IMR-90 (cell line): ENCODE measurements at regions not wholly inside any gene's neighbourhood (a gene's known extent, or its start where the extent isn't known, plus 50 kb on each side); places are given as distances from the start of the nearest gene placed in this dataset.

Source experiments
- ATAC-seq: fragments of 200-7000 bp; cut with Tn5 transposase; 2 replicates; pipeline ENCODE4 v1.9.1; 2020; ENCODE audit warnings: low read depth, mild to moderate bottlenecking, moderate library complexity
- BruUV-seq: library from RNA; stranded (reverse); fragments of 400-500 nt; replicated peaks from 2 replicates; lab custom pipeline; 2021; lab: Mats Ljungman, UMichigan
- CTCF ChIA-PET: fragments of 300-600 bp; formaldehyde crosslinking; extraction: SDS; loops from one replicate; lab custom pipeline; 2021; ENCODE audit warnings: antibody characterized with exemption; lab: Yijun Ruan, JAX
- POLR2A ChIA-PET: fragments of 300-600 bp; sonication (Branson Sonifier 250); formaldehyde crosslinking; loops from one replicate; lab custom pipeline; 2022; ENCODE audit warnings: antibody characterized with exemption; ENCODE audit not compliant: unreplicated experiment; lab: Charles Lee
- DNase-seq: peaks from one replicate; pipeline ENCODE4 v3.0.0; 2013
- H2AFZ ChIP-seq: replicated peaks from 2 replicates; pipeline ENCODE3; 2013; ENCODE audit warnings: low read length, mild to moderate bottlenecking; ENCODE audit not compliant: poor library complexity
- H2AK5ac ChIP-seq: 2 replicates; pipeline ENCODE4 v1.6.1; 2013; ENCODE audit warnings: low read depth, low read length, inconsistent platforms
- H2AK9ac ChIP-seq: replicated peaks from 2 replicates; pipeline ENCODE3; 2013; ENCODE audit warnings: mild to moderate bottlenecking, low read depth, low read length, moderate library complexity; ENCODE audit not compliant: poor library complexity
- H2BK120ac ChIP-seq: 2 replicates; pipeline ENCODE4 v1.6.1; 2013; ENCODE audit warnings: low read depth, low read length, inconsistent platforms
- H2BK15ac ChIP-seq: 3 replicates; pipeline ENCODE4 v1.6.1; 2013; ENCODE audit warnings: low read depth, low read length, inconsistent platforms
- H2BK20ac ChIP-seq: 2 replicates; pipeline ENCODE4 v1.6.1; 2013; ENCODE audit warnings: low read depth, mild to moderate bottlenecking, inconsistent platforms, low read length, moderate library complexity
- H2BK5ac ChIP-seq: 2 replicates; pipeline ENCODE4 v1.6.1; 2013; ENCODE audit warnings: mild to moderate bottlenecking, low read depth, low read length, inconsistent platforms; ENCODE audit not compliant: poor library complexity, severe bottlenecking
- H3K14ac ChIP-seq: replicated peaks from 2 replicates; pipeline ENCODE4 v1.6.1; 2013; ENCODE audit warnings: low read depth, low read length, inconsistent platforms
- H3K18ac ChIP-seq: 2 replicates; pipeline ENCODE4 v1.6.1; 2013; ENCODE audit warnings: low read depth, low read length, control low read depth
- H3K23ac ChIP-seq: 2 replicates; pipeline ENCODE4 v1.6.1; 2013; ENCODE audit warnings: low read depth, low read length, inconsistent platforms
- H3K27ac ChIP-seq: 2 replicates; pipeline ENCODE4 v1.5.1; 2013; ENCODE audit warnings: mild to moderate bottlenecking, control low read depth, low read length; ENCODE audit not compliant: insufficient read depth
- H3K27me3 ChIP-seq: 2 replicates; pipeline ENCODE4 v1.6.1; 2013; ENCODE audit warnings: low read length; ENCODE audit not compliant: control insufficient read depth, insufficient read depth
- H3K36me3 ChIP-seq: 2 replicates; pipeline ENCODE4 v1.6.1; 2013; ENCODE audit warnings: low read length, mixed read lengths; ENCODE audit not compliant: control insufficient read depth, insufficient read depth
- H3K4ac ChIP-seq: 2 replicates; pipeline ENCODE4 v1.6.1; 2013; ENCODE audit warnings: low read depth, low read length, inconsistent platforms
- H3K4me1 ChIP-seq: 2 replicates; pipeline ENCODE4 v1.6.1; 2013; ENCODE audit warnings: low read length, mixed read lengths; ENCODE audit not compliant: control insufficient read depth, insufficient read depth
- H3K4me2 ChIP-seq: 2 replicates; pipeline ENCODE4 v1.6.1; 2013; ENCODE audit warnings: low read depth, mild to moderate bottlenecking, control low read depth, low read length, moderate library complexity
- H3K4me3 ChIP-seq: 2 replicates; pipeline ENCODE4 v1.5.1; 2013; ENCODE audit warnings: low read depth, mild to moderate bottlenecking, control low read depth, low read length, moderate library complexity; ENCODE audit not compliant: insufficient read depth
- H3K56ac ChIP-seq: 2 replicates; pipeline ENCODE4 v1.6.1; 2013; ENCODE audit warnings: low read length, inconsistent platforms; ENCODE audit not compliant: insufficient read depth; ENCODE audit errors: extremely low read depth
- H3K79me1 ChIP-seq, 2 experiments: 2 replicates each; pipeline ENCODE4 v1.6.1; 2013; ENCODE audit warnings: low read length in 2 of 2, inconsistent platforms in 1 of 2, low read depth in 1 of 2
- H3K9ac ChIP-seq: 2 replicates; pipeline ENCODE4 v1.6.1; 2013; ENCODE audit warnings: low read depth, low read length, control low read depth
- H3K9me1 ChIP-seq: 2 replicates; pipeline ENCODE4 v1.6.1; 2013; ENCODE audit warnings: low read length, inconsistent platforms; ENCODE audit not compliant: insufficient read depth
- H3K9me3 ChIP-seq: 2 replicates; pipeline ENCODE4 v1.6.1; 2013; ENCODE audit warnings: low read length; ENCODE audit not compliant: control insufficient read depth, insufficient read depth
- H4K20me1 ChIP-seq: 2 replicates; pipeline ENCODE4 v1.6.1; 2013; ENCODE audit warnings: low read length, inconsistent platforms; ENCODE audit not compliant: insufficient read depth
- H4K5ac ChIP-seq: 2 replicates; pipeline ENCODE4 v1.6.1; 2013; ENCODE audit warnings: mild to moderate bottlenecking, low read depth, low read length, control low read depth
- H4K8ac ChIP-seq, 2 experiments: 2 replicates each; pipeline ENCODE4 v1.6.1; 2013; ENCODE audit warnings: low read depth in 2 of 2, low read length in 2 of 2, control low read depth in 1 of 2, inconsistent platforms in 1 of 2
- H4K91ac ChIP-seq: 2 replicates; pipeline ENCODE4 v1.6.1; 2013; ENCODE audit warnings: low read depth, low read length, inconsistent platforms; ENCODE audit not compliant: insufficient read depth
- CEBPB ChIP-seq: IDR thresholded peaks from 2 replicates; pipeline ENCODE4 v1.6.1; 2012; ENCODE audit warnings: low read depth, low read length, improper control_type of control experiment
- FOS ChIP-seq: fragments of 150-350 bp; IDR thresholded peaks from 2 replicates; pipeline ENCODE4 v1.6.1; 2016; ENCODE audit warnings: low read depth, low read length
- WGBS, 2 experiments: methylation state at CpG; one replicate each; pipeline versions ENCODE4 v1.1.5 to v1.1.7; 2013; ENCODE audit warnings: missing lambda C conversion rate in 2 of 2; ENCODE audit not compliant: insufficient read length in 1 of 2; ENCODE audit errors: extremely low coverage in 2 of 2; 5-methylcytosine and 5-hydroxymethylcytosine counted together
- dilution Hi-C: fragments of 300-500 bp; cut with HindIII; formaldehyde crosslinking; loops from one replicate; pipeline ENCODE4 v1.14.3; 2018; ENCODE audit warnings: low sequenced_read_pairs; ENCODE audit not compliant: unreplicated experiment
- in situ Hi-C: fragments of 300-500 bp; cut with MboI; formaldehyde crosslinking; loops from 3 replicates; pipeline ENCODE4 v1.14.3; 2019; ENCODE audit warnings: low sequenced_read_pairs, inconsistent platforms, mixed read lengths
- intact Hi-C: fragments of 100-400 bp; cut with micrococcal nuclease; formaldehyde crosslinking; loops from 2 replicates; pipeline ENCODE4 v1.10.0; 2022

DNA sequence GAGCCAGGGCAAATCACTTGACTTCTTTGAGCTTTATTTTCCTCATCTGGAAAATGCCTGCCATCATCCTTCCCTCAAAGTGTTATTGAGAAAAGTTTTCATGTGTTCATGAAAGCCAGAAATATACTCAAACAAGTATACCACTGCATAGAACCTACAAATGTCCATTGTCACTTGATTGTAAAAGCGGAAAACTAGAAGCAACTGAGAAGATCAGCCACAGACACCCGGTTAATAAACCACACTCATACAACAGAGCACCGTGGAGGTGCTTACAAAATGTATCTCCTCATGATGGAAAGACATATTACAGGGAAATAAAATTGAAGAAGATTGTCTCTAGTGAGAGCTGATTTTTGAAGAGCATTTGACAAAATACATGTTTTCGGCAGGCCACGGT, 117.2 kb upstream of the MSX2 start:
- no peak overlapping the region for H3K9ac ChIP-seq
- no peak overlapping the region for H3K4me3 ChIP-seq
- BruUV-seq: no TSS peak
- H3K4me2 ChIP-seq: no peak overlapping the region
- H3K4ac ChIP-seq: no peak overlapping the region
- H2AK5ac ChIP-seq: no peak overlapping the region
- H3K36me3 ChIP-seq: no peaks in the 10 kb centered on the region
- H2BK120ac ChIP-seq: peak overlapping the region; percentile 25
- intact Hi-C loops: no loop called here
- no peak overlapping the region for H2AFZ ChIP-seq
- ChIA-PET POLR2A (no interaction called here), CTCF (interaction anchor here (1.1 to 1.2 kb wide), 2 partner anchors 188 to 682 kb away, joined by 3 read pairs; no protein-coding TSS in a partner anchor)
- H4K5ac ChIP-seq: no peak overlapping the region
- in situ Hi-C loops: no loop called here
- no peaks in the 10 kb centered on the region for H3K9me1 ChIP-seq
- no peak overlapping the region; the same call in 1 of the 2 replicates for H3K18ac ChIP-seq
- H2BK15ac ChIP-seq: 0 out of 3 replicates have a peak overlapping the region, but pooled peaks have one; percentile 24
- dilution Hi-C loops: no loop called here
- H3K27ac ChIP-seq: no peak overlapping the region
- peak overlapping the region; percentile 20; the same call in 1 of the 2 replicates for H2BK20ac ChIP-seq
- TF ChIP-seq FOS: no peak
- TF ChIP-seq CEBPB: no peak
- no peak overlapping the region for H4K91ac ChIP-seq
- no peaks in the 10 kb centered on the region for H3K27me3 ChIP-seq
- 93% methylated on average over 2 of the region's 5 CpGs; no CpG with 5 or more reads in 1 of the 2 experiments for WGBS, 2 experiments
- no peak overlapping the region; the same call in 1 of the 2 replicates for H3K23ac ChIP-seq
- H4K20me1 ChIP-seq: no peaks in the 10 kb centered on the region
- H3K14ac ChIP-seq: no peak overlapping the region; the same call in 1 of the 2 replicates
- no peak overlapping the region for H2BK5ac ChIP-seq
- ATAC-seq (no peak), DNase-seq (no peak)
- H3K4me1 ChIP-seq: peaks cover 5% of the 10 kb centered on the region; the same call in 1 of the 2 replicates
- H3K9me3 ChIP-seq: no peaks in the 10 kb centered on the region
- no peak overlapping the region for H4K8ac ChIP-seq
- H2AK9ac ChIP-seq: no peak overlapping the region
- no peaks in the 10 kb centered on the region for H3K79me1 ChIP-seq
- no peak overlapping the region for H3K56ac ChIP-seq
